Naive thymus-derived CD8-positive, alpha-beta T cell (primary cell): ENCODE measurements at regions not wholly inside any gene's neighbourhood (a gene's known extent, or its start where the extent isn't known, plus 50 kb on each side); places are given as distances from the start of the nearest gene placed in this dataset.

Source experiments
- ATAC-seq, 2 donors: fragments of 150-1000 bp; cut with Tn5 transposase in 1 of 2; sonication (Bioruptor Pico), chemical (Tn5 transposase) in 1 of 2; 1 replicate in 1 of 2; 2 replicates in 1 of 2; pipeline ENCODE4 v1.10.0; 2021; ENCODE audit warnings: mild to moderate bottlenecking in 2 of 2, moderate library complexity in 2 of 2
- POLR2A ChIA-PET: fragments of 350-600 bp; sonication (Branson Sonifier 250); formaldehyde crosslinking; loops from one replicate; lab custom pipeline; 2021; ENCODE audit warnings: antibody characterized with exemption; lab: Charles Lee
- DNase-seq, 10 donors: peaks; one replicate each; pipeline versions ENCODE4 v3.0.0 to v3.0.0-alpha.2; 2020 to 2022
- H3K27ac Mint-ChIP-seq, 10 donors: one replicate each; pipeline ENCODE4 v1.8.0; 2020 to 2022; ENCODE audit warnings: mild to moderate bottlenecking in 10 of 10, mixed read lengths in 10 of 10, moderate library complexity in 4 of 10, inconsistent platforms in 1 of 10
- H3K27me3 Mint-ChIP-seq, 5 donors: one replicate each; pipeline ENCODE4 v1.8.0; 2021 to 2022; ENCODE audit warnings: mixed read lengths in 5 of 5
- H3K36me3 Mint-ChIP-seq, 3 donors: one replicate each; pipeline ENCODE4 v1.8.0; 2020 to 2022; ENCODE audit warnings: mixed read lengths in 3 of 3, mild to moderate bottlenecking in 2 of 3, inconsistent platforms in 1 of 3
- H3K4me1 Mint-ChIP-seq, 4 donors: one replicate each; pipeline ENCODE4 v1.8.0; 2021 to 2022; ENCODE audit warnings: mixed read lengths in 4 of 4
- H3K4me3 Mint-ChIP-seq, 10 donors: one replicate each; pipeline ENCODE4 v1.8.0; 2020 to 2022; ENCODE audit warnings: mild to moderate bottlenecking in 10 of 10, mixed read lengths in 10 of 10, moderate library complexity in 6 of 10, inconsistent platforms in 1 of 10
- H3K9me3 Mint-ChIP-seq, 9 donors: one replicate each; pipeline ENCODE4 v1.8.0; 2020 to 2022; ENCODE audit warnings: mixed read lengths in 9 of 9, mild to moderate bottlenecking in 3 of 9, inconsistent platforms in 1 of 9, moderate library complexity in 1 of 9

GRCh38 chr12:18853570-18854366 is 115.8 kb downstream of the CAPZA3 start:
- no peaks in the 10 kb centered on the region for H3K9me3 Mint-ChIP-seq
- ATAC-seq: no peak
- no peaks in the 10 kb centered on the region for H3K36me3 Mint-ChIP-seq
- no peaks in the 10 kb centered on the region for H3K4me1 Mint-ChIP-seq
- H3K27me3 Mint-ChIP-seq: peaks cover 0 to 5% (median 2%) of the 10 kb centered on the region in 5 donors
- POLR2A ChIA-PET: interaction anchor here (0.5 kb wide), 1 partner anchor 243 kb away, joined by 4 read pairs; no protein-coding TSS in a partner anchor
- H3K27ac Mint-ChIP-seq: no peak overlapping the region
- DNase-seq: no peak
- no peak overlapping the region for H3K4me3 Mint-ChIP-seq

DNA sequence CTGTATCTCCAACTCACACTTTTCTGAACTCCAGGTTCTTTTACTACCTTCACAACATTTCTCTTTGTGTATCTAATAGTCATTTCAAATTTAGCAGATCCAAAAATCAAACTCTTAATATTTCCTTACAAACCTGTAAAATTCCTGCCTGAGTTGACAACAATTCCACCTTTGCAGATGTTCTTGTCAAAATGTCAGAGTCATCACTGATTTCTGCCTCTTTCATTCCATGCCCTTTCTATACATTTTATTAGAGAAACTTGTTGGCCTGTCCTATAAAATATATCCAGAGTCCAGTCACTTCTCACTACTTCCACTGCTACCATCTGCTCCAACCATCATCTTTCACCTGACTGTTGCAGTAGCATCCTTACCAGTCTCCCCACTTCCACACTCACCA is 119.7 kb downstream of the CAPZA3 start:
- Mint-ChIP-seq H3K36me3 (no peaks in the 10 kb centered on the region), H3K27me3 (peaks cover 0 to 5% (median 0%) of the 10 kb centered on the region in 5 donors), H3K9me3 (no peaks in the 10 kb centered on the region), H3K4me1 (no peaks in the 10 kb centered on the region), H3K4me3 (no peak overlapping the region), H3K27ac (no peak overlapping the region)
- DNase-seq (no peak), ATAC-seq (no peak)
- POLR2A ChIA-PET: no interaction called here

DNA sequence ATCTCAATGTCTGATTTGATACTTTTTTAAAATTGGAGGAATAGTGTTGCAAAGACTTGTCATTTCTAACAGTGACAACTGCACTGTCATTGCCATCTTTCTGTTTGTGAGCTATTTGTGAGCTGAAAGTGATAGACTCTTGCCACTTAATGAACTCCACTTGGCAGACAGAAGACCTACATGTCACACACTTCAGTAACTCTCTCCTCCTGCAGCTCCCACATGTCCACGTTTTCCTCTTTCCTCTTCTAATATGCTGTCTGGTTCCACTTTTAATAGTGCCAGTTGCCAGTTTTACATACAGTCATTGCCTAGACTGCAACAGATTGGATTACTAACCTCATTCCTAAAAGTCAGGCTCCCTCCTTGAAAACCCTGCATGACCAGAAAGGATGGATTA is 121.5 kb downstream of the CAPZA3 start:
- peaks cover 0 to 3% (median 0%) of the 10 kb centered on the region in 5 donors for H3K27me3 Mint-ChIP-seq
- POLR2A ChIA-PET: no interaction called here
- no peaks in the 10 kb centered on the region for H3K4me1 Mint-ChIP-seq

GRCh38 chr12:18861287-18861858 is 123.5 kb downstream of the CAPZA3 start:
- Mint-ChIP-seq H3K27me3 (peaks cover 0 to 12% (median 0%) of the 10 kb centered on the region in 5 donors), H3K4me1 (no peaks in the 10 kb centered on the region), H3K4me3 (no peak overlapping the region), H3K27ac (no peak overlapping the region), H3K36me3 (no peaks in the 10 kb centered on the region), H3K9me3 (peaks cover 0 to 1% (median 0%) of the 10 kb centered on the region in 9 donors)
- no peak for DNase-seq
- POLR2A ChIA-PET: no interaction called here
- no peak for ATAC-seq

More for the DNA sequence above, 121.5 kb downstream of the CAPZA3 start:
- H3K4me3 Mint-ChIP-seq: no peak overlapping the region
- H3K9me3 Mint-ChIP-seq: no peaks in the 10 kb centered on the region
- DNase-seq (no peak), ATAC-seq (no peak)
- no peak overlapping the region for H3K27ac Mint-ChIP-seq
- H3K36me3 Mint-ChIP-seq: no peaks in the 10 kb centered on the region

DNA sequence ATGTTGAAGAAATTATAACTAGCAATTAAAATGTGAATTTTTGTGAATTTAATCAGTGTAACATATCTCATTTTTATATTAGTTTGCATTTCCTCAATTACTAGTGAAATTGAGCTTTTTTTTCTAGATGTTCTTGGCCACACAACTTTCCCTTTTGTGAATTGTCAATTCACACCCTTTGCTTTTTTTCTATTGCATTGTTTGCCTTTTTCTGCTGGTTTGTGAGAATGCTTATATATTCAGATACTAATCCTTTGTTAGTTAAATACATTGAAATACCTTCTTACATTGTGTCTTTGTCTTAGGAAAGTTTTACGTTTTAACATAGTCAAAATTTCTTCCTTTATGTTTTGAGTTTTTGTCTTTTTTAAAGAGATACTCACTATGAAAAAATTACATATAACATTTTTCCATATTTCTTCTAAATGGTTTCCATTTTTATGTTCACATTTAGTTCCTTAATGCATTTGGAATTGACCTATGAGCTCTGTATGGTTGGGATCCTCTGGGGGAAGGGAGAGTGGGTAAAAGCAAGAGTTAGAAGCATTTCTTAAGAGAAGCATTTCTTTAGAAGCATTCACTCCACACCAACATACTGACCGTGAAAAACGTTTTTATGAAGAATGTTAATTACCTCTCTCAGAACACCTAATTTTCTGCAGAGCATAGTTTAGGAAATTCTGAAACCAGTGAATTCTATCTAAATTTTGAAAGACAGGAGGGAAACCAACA is 126.0 kb downstream of the CAPZA3 start:
- Mint-ChIP-seq H3K27me3 (peaks cover 0 to 12% (median 0%) of the 10 kb centered on the region in 5 donors), H3K4me3 (no peak overlapping the region), H3K4me1 (peaks cover 0 to 2% (median 0%) of the 10 kb centered on the region in 4 donors), H3K36me3 (no peaks in the 10 kb centered on the region), H3K27ac (no peak overlapping the region), H3K9me3 (peaks cover 0 to 1% (median 0%) of the 10 kb centered on the region in 9 donors)
- ATAC-seq (no peak), DNase-seq (no peak)
- POLR2A ChIA-PET: no interaction called here

DNA sequence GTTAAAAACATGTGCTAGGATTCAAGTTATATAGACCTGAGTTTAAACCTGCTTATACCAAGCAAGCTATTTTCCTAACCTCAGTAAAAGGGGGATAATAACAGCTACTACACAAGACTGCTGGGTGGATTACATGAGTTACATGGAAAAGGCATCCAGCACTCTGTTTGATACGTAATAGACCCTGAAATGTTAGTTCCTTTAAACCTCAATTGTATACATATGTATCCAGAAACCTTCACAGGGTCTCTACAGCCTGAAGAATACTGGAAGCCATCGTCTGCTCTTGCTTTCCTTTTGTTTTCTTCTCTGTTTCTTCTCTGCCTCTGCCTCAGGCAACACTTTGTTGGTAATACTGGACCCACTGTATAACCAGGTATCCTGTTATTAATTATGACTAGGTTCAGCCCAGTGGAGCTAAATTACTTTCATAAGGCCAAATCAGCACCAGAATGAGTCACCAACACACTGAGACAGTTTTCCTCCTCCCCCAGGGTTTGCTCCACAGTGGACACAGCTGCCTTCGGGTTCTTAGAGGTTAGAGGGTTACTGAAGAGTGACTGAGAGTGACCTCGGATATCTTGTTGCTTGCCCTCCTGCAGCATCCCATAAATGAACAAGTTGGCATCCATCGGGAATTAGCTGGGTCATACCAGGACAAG is 127.1 kb downstream of the CAPZA3 start:
- DNase-seq: no peak
- Mint-ChIP-seq H3K4me3 (no peak overlapping the region), H3K9me3 (peaks cover 0 to 1% (median 0%) of the 10 kb centered on the region in 9 donors), H3K27me3 (peaks cover 0 to 12% (median 0%) of the 10 kb centered on the region in 5 donors), H3K4me1 (peaks cover 0 to 5% (median 2%) of the 10 kb centered on the region in 4 donors), H3K27ac (no peak overlapping the region), H3K36me3 (no peaks in the 10 kb centered on the region)
- POLR2A ChIA-PET: no interaction called here
- no peak for ATAC-seq

DNA sequence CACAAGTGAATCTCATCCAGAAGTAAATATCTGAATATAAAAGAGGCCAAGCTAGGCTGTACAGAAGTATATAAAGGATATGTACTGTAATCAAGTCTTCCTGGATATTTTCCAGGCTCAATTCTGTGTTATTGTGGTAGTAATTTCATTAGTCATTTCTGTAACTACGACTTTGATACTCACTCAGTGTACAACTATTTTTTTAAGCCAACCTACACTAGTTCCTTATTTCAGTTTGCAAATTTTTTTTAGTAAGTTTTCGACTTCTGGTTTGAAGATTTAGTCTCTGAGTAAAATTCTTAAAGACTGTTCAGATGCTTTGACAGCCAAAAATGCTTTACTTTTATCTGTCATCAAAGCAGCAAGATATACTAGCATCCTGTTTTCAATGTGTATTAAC is 130.8 kb downstream of the CAPZA3 start:
- peaks cover 0 to 8% (median 0%) of the 10 kb centered on the region in 9 donors for H3K9me3 Mint-ChIP-seq
- DNase-seq: peak in 1 of 10 donors; percentile 4
- peaks cover 0 to 12% (median 0%) of the 10 kb centered on the region in 5 donors for H3K27me3 Mint-ChIP-seq
- POLR2A ChIA-PET: no interaction called here
- no peak overlapping the region for H3K27ac Mint-ChIP-seq
- no peak for ATAC-seq
- no peaks in the 10 kb centered on the region for H3K36me3 Mint-ChIP-seq
- H3K4me3 Mint-ChIP-seq: no peak overlapping the region
- peaks cover 0 to 9% (median 2%) of the 10 kb centered on the region in 4 donors for H3K4me1 Mint-ChIP-seq

DNA sequence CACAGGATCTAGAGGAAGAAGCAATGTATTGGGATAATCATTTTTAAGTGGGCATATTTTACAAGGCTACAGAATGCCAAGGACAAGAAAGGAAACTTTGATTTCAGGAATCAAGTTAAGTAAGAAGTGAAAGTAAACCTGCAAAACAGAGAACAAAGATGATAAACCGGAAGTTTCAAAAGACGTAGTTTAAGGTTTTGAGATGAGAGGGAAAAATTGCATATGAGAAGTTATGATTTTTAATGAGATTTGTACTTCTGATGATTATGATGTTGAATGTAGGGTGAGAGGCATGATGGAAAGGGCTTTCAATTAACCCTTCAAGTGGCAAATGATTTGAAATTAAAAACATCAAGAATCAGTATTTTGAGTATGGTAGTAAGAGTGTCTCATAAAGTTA is 134.9 kb downstream of the CAPZA3 start:
- POLR2A ChIA-PET: no interaction called here
- H3K27ac Mint-ChIP-seq: peak overlapping the region in 3 of 10 donors; percentile 5 to 90 (median 49)

GRCh38 chr12:18878676-18879180 is 140.8 kb downstream of the CAPZA3 start:
- H3K36me3 Mint-ChIP-seq: no peaks in the 10 kb centered on the region
- DNase-seq (no peak), ATAC-seq (no peak)
- H3K4me3 Mint-ChIP-seq: no peak overlapping the region
- no peaks in the 10 kb centered on the region for H3K27me3 Mint-ChIP-seq
- H3K27ac Mint-ChIP-seq: no peak overlapping the region
- POLR2A ChIA-PET: no interaction called here
- H3K4me1 Mint-ChIP-seq: no peaks in the 10 kb centered on the region
- H3K9me3 Mint-ChIP-seq: no peaks in the 10 kb centered on the region

More for the DNA sequence above, 134.9 kb downstream of the CAPZA3 start:
- Mint-ChIP-seq H3K9me3 (peaks cover 0 to 8% (median 0%) of the 10 kb centered on the region in 9 donors), H3K4me1 (peaks cover 0 to 9% (median 2%) of the 10 kb centered on the region in 4 donors), H3K4me3 (peak overlapping the region in 8 of 10 donors; percentile 3 to 48 (median 42)), H3K27me3 (no peaks in the 10 kb centered on the region), H3K36me3 (no peaks in the 10 kb centered on the region)
- no peak for ATAC-seq
- no peak for DNase-seq

DNA sequence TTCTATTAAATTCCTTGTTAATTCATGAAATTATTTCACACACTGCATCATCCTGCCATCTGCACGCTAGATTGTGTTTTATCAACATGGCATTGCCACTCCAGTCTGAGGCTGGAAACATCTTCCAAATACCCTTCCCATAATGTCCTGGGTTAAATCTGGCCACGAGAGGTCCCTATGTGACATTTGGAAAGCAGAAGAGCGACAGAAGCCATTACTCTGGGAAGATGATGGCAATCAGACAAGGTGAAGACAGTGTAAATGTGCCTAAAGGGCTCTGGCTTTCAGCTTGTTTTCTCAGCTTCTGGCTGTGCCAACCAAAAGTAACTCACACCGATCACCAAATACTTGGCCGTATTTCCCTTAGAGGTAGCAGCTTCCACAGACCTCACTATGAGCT is 144.8 kb downstream of the CAPZA3 start:
- H3K27ac Mint-ChIP-seq: no peak overlapping the region
- ATAC-seq (no peak), DNase-seq (no peak)
- no peaks in the 10 kb centered on the region for H3K4me1 Mint-ChIP-seq
- H3K36me3 Mint-ChIP-seq: no peaks in the 10 kb centered on the region
- no peaks in the 10 kb centered on the region for H3K9me3 Mint-ChIP-seq
- no peak overlapping the region for H3K4me3 Mint-ChIP-seq
- POLR2A ChIA-PET: no interaction called here
- H3K27me3 Mint-ChIP-seq: peaks cover 0 to 4% (median 0%) of the 10 kb centered on the region in 5 donors

DNA sequence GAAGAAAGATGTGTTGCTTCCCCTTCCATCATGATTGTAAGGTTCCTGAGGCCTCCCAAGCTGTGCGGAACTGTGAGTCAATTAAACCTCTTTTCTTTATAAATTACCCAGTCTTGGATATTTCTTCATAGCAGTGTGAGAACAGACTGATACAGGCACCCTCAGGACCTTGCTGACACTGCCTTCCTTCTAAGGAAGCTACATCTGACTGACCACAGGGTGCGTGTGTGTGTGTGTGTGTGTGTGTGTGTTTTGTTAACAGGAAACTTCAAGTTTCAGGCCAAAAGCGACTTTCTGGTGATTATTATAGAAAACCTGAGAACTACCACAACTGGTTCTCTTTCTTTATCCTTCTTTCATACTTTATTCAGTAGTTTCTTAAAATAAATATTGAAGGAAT is 149.0 kb downstream of the CAPZA3 start:
- POLR2A ChIA-PET: no interaction called here
- no peak overlapping the region for H3K27ac Mint-ChIP-seq
- ATAC-seq: no peak
- no peak overlapping the region for H3K4me3 Mint-ChIP-seq
- peaks cover 0 to 4% (median 0%) of the 10 kb centered on the region in 5 donors for H3K27me3 Mint-ChIP-seq
- DNase-seq: no peak
- no peaks in the 10 kb centered on the region for H3K36me3 Mint-ChIP-seq
- no peaks in the 10 kb centered on the region for H3K4me1 Mint-ChIP-seq
- peaks cover 0 to 9% (median 2%) of the 10 kb centered on the region in 9 donors for H3K9me3 Mint-ChIP-seq

DNA sequence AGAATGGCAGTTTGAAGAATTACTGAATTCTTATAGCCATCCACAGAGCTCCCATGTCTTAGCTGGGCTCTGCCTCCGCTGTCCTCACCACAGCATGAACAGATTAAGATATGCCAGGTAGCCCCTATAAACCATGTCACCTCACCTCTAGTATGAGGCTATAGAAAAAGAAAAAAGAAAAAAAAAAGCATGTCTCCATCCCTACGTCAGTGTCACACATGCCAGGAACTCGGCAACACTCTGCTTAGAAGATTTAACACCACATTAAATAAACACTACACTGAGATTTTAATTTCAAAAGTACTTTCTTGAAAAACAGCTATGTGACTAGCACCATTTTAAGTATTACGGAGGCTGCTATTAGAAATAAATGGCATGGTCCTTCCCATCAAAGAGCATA is 149.4 kb downstream of the CAPZA3 start:
- no peaks in the 10 kb centered on the region for H3K4me1 Mint-ChIP-seq
- POLR2A ChIA-PET: no interaction called here
- ATAC-seq (no peak), DNase-seq (no peak)
- no peak overlapping the region for H3K27ac Mint-ChIP-seq
- no peaks in the 10 kb centered on the region for H3K36me3 Mint-ChIP-seq
- H3K4me3 Mint-ChIP-seq: no peak overlapping the region
- H3K27me3 Mint-ChIP-seq: peaks cover 0 to 4% (median 0%) of the 10 kb centered on the region in 5 donors
- H3K9me3 Mint-ChIP-seq: peaks cover 0 to 13% (median 3%) of the 10 kb centered on the region in 9 donors
